PC-3 (cell line): ENCODE measurements at regions not wholly inside any gene's neighbourhood (a gene's known extent, or its start where the extent isn't known, plus 50 kb on each side); places are given as distances from the start of the nearest gene placed in this dataset.

Experiments used
- ATAC-seq: fragments of 200-7000 bp; cut with Tn5 transposase; 2 replicates; pipeline ENCODE4 v1.9.1; 2020; ENCODE audit warnings: mild to moderate bottlenecking, moderate library complexity
- BruUV-seq: library from RNA; stranded (reverse); fragments of 400-500 nt; replicated peaks from 2 replicates; lab custom pipeline; 2021; lab: Mats Ljungman, UMichigan
- CTCF ChIA-PET: fragments of 300-600 bp; sonication (Branson Sonifier 250); formaldehyde crosslinking; loops from one replicate; lab custom pipeline; 2022; ENCODE audit warnings: antibody characterized with exemption; lab: Charles Lee
- POLR2A ChIA-PET: fragments of 300-600 bp; sonication (Branson Sonifier 250); formaldehyde crosslinking; loops from one replicate; lab custom pipeline; 2022; ENCODE audit warnings: antibody characterized with exemption; ENCODE audit not compliant: unreplicated experiment; lab: Charles Lee
- DNase-seq: peaks from one replicate; pipeline ENCODE4 v3.0.0-alpha.2; 2015
- H2AFZ ChIP-seq: fragments of 300-600 bp; sonication (generic); 2 replicates; pipeline ENCODE4 v1.6.0; 2016; ENCODE audit warnings: antibody characterized with exemption, low read length
- H3F3A ChIP-seq: fragments of 300-600 bp; sonication (generic); one replicate; pipeline ENCODE4 v1.6.0; 2017; ENCODE audit warnings: antibody characterized with exemption, low read length, control low read depth, mild to moderate bottlenecking; ENCODE audit not compliant: unreplicated experiment
- H3K27ac ChIP-seq: fragments of 300-600 bp; sonication (generic); 2 replicates; pipeline ENCODE4 v1.5.1; 2016; ENCODE audit warnings: mild to moderate bottlenecking, low read length
- H3K27me3 ChIP-seq: fragments of 300-600 bp; sonication (generic); 2 replicates; pipeline ENCODE4 v1.6.1; 2016; ENCODE audit warnings: low read length, mixed read lengths
- H3K36me3 ChIP-seq: fragments of 300-600 bp; sonication (generic); 2 replicates; pipeline ENCODE4 v1.6.1; 2016; ENCODE audit warnings: low read depth, mixed run types, low read length, mixed read lengths
- H3K4me1 ChIP-seq: fragments of 300-600 bp; sonication (generic); 2 replicates; pipeline ENCODE4 v1.5.1; 2016; ENCODE audit warnings: low read length; ENCODE audit not compliant: insufficient read depth
- H3K4me2 ChIP-seq: fragments of 300-600 bp; sonication (generic); 2 replicates; pipeline ENCODE4 v1.6.0; 2016; ENCODE audit warnings: low read length
- H3K4me3 ChIP-seq: fragments of 300-600 bp; sonication (generic); 2 replicates; pipeline ENCODE4 v1.5.1; 2016; ENCODE audit warnings: mild to moderate bottlenecking, low read length, mixed read lengths
- H3K79me2 ChIP-seq: fragments of 300-600 bp; sonication (generic); 2 replicates; pipeline ENCODE4 v1.6.1; 2017; ENCODE audit warnings: low read length, mixed read lengths
- H3K9ac ChIP-seq: fragments of 300-600 bp; sonication (generic); 2 replicates; pipeline ENCODE4 v1.6.0; 2016; ENCODE audit warnings: mild to moderate bottlenecking, low read length
- H3K9me2 ChIP-seq: fragments of 300-600 bp; sonication (generic); replicated peaks from 2 replicates; pipeline ENCODE4 v1.6.1; 2016; ENCODE audit warnings: mixed run types, low read length, mixed read lengths
- H3K9me3 ChIP-seq: fragments of 300-600 bp; sonication (generic); 2 replicates; pipeline ENCODE4 v1.6.1; 2016; ENCODE audit warnings: low read length, mixed read lengths
- H4K20me1 ChIP-seq: fragments of 300-600 bp; sonication (generic); 2 replicates; pipeline ENCODE4 v1.6.1; 2016; ENCODE audit warnings: low read length, mixed read lengths
- CTCF ChIP-seq: fragments of 300-600 bp; sonication (generic); conservative IDR thresholded peaks from 2 replicates; pipeline ENCODE4 v1.5.1; 2017; ENCODE audit warnings: antibody characterized with exemption, low read depth, mild to moderate bottlenecking, low read length
- EZH2 ChIP-seq: fragments of 300-600 bp; sonication (generic); IDR thresholded peaks from one replicate; pipeline ENCODE4 v1.6.1; 2017; ENCODE audit warnings: antibody characterized with exemption, mild to moderate bottlenecking, low read length; ENCODE audit not compliant: unreplicated experiment
- EZH2phosphoT487 ChIP-seq: fragments of 300-600 bp; sonication (generic); IDR thresholded peaks from 2 replicates; pipeline ENCODE4 v1.6.1; 2018; ENCODE audit warnings: mild to moderate bottlenecking, antibody characterized with exemption, low read length, borderline replicate concordance
- intact Hi-C: fragments of 100-400 bp; cut with micrococcal nuclease; formaldehyde crosslinking; loops from 2 replicates; pipeline ENCODE4 v1.9.0; 2023

GRCh38 chr7:36775676-36776075 lies 51.4 kb upstream of the AOAH start:
- H3K79me2 ChIP-seq: no peaks in the 10 kb centered on the region
- no peaks in the 10 kb centered on the region for H3F3A ChIP-seq
- H3K27me3 ChIP-seq: peaks cover 8% of the 10 kb centered on the region; the same call in 1 of the 2 replicates
- BruUV-seq: no TSS peak
- TF ChIP-seq EZH2phosphoT487: no peak
- TF ChIP-seq EZH2: no peak
- no peak for TF ChIP-seq CTCF
- ChIA-PET CTCF (no interaction called here), POLR2A (no interaction called here)
- H2AFZ ChIP-seq: no peak overlapping the region
- H3K4me2 ChIP-seq: no peak overlapping the region
- DNase-seq (no peak), ATAC-seq (no peak)
- no peaks in the 10 kb centered on the region for H3K9me2 ChIP-seq
- no peaks in the 10 kb centered on the region for H3K4me1 ChIP-seq
- H3K4me3 ChIP-seq: no peak overlapping the region
- intact Hi-C loops: no loop called here
- H3K27ac ChIP-seq: no peak overlapping the region
- no peaks in the 10 kb centered on the region for H3K36me3 ChIP-seq
- H3K9me3 ChIP-seq: 0 out of 2 replicates have a peak, but pooled peaks cover 3% of the 10 kb centered on the region
- H3K9ac ChIP-seq: no peak overlapping the region
- no peaks in the 10 kb centered on the region for H4K20me1 ChIP-seq

- intact Hi-C loops: no loop called here
- Histone ChIP-seq H2AFZ (no peak overlapping the region), H3F3A (no peaks in the 10 kb centered on the region), H3K9me2 (no peaks in the 10 kb centered on the region), H3K4me2 (no peak overlapping the region), H3K4me1 (no peaks in the 10 kb centered on the region), H3K9me3 (0 out of 2 replicates have a peak, but pooled peaks cover 3% of the 10 kb centered on the region), H3K9ac (no peak overlapping the region), H3K4me3 (no peak overlapping the region), H3K27me3 (peaks cover 5% of the 10 kb centered on the region; the same call in 1 of the 2 replicates), H4K20me1 (no peaks in the 10 kb centered on the region), H3K36me3 (no peaks in the 10 kb centered on the region), H3K27ac (no peak overlapping the region), H3K79me2 (no peaks in the 10 kb centered on the region)
- POLR2A ChIA-PET: no interaction called here
- ATAC-seq (no peak), DNase-seq (no peak)
- TF ChIP-seq EZH2phosphoT487 (no peak), CTCF (no peak), EZH2 (no peak)
- BruUV-seq: no TSS peak
- CTCF ChIA-PET: no interaction called here
Measured at GRCh38 chr7:36775061-36775620, 50.8 kb upstream of the AOAH start.
